ENCODE measurements at regions not wholly inside any gene's neighbourhood (a gene's known extent, or its start where the extent isn't known, plus 50 kb on each side); places are given as distances from the start of the nearest gene placed in this dataset.
"Not testable (repeated sequence)": the region's sequence is repeated elsewhere in the genome, so short reads cannot be mapped to it uniquely, and the experiment has no call there.

DNA sequence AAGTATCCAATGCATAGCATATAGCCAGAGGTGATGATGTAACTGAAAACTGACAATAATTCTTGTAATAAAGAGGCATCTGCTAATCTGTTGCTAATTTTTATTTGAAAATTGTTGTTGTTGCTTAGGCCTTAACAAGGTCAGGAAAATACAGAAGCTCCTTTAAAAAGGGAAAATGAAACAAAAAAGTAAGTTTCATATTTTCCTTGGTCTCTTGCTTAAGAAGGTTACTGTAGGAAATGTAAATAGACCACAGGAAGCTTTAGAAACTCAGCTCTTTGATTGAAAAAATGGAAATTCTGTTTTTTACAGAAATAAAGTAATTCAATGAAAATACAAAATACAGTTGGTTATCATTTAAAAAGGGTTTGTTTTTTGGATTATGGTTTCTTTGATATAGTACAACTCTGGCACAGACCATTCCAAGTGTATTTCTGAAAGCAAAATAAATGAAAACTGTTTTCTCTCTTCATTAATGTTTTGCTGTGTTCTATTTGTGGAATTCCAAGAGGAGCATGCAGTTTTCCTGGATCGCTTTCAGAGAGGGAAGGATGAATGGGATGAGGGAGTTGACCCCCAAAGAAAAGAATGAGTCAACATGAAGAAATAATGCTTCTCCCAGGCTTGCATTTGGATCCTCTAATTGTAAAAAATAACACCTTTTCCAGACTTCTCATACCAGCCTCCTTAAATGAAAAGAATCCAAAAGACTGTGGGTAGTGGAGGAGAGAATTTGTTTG, 398.0 kb upstream of the FAR2 start:
- no peaks in the 10 kb centered on the region for H3K27me3 ChIP-seq (ENCODE audit: insufficient read depth, low read length, poor library complexity)
- no peak overlapping the region for H3K27ac ChIP-seq (ENCODE audit: low read length)
- H3K79me2 ChIP-seq (ENCODE audit: insufficient read depth, low read length) = no peaks in the 10 kb centered on the region
- no peaks in the 10 kb centered on the region for H3K4me1 ChIP-seq (ENCODE audit: insufficient read depth, low read length)
- H2AFZ ChIP-seq (ENCODE audit: low read depth, low read length) = no peak overlapping the region
- H3K36me3 ChIP-seq (ENCODE audit: insufficient read depth, low read length) = no peaks in the 10 kb centered on the region
- H4K20me1 ChIP-seq (ENCODE audit: insufficient read depth, low read length) = no peaks in the 10 kb centered on the region
- no peak overlapping the region for H3K9ac ChIP-seq (ENCODE audit: low read depth, low read length)
- TF ChIP-seq, protein P1, sequence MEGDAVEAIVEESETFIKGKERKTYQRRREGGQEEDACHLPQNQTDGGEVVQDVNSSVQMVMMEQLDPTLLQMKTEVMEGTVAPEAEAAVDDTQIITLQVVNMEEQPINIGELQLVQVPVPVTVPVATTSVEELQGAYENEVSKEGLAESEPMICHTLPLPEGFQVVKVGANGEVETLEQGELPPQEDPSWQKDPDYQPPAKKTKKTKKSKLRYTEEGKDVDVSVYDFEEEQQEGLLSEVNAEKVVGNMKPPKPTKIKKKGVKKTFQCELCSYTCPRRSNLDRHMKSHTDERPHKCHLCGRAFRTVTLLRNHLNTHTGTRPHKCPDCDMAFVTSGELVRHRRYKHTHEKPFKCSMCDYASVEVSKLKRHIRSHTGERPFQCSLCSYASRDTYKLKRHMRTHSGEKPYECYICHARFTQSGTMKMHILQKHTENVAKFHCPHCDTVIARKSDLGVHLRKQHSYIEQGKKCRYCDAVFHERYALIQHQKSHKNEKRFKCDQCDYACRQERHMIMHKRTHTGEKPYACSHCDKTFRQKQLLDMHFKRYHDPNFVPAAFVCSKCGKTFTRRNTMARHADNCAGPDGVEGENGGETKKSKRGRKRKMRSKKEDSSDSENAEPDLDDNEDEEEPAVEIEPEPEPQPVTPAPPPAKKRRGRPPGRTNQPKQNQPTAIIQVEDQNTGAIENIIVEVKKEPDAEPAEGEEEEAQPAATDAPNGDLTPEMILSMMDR (IDR thresholded peaks at IDR 0.05; ENCODE audit: borderline replicate concordance, extremely low read depth, low read length, poor library complexity, severe bottlenecking) = no peak
- TF ChIP-seq EZH2 (IDR thresholded peaks at IDR 0.05; ENCODE audit: borderline replicate concordance, low read depth, low read length, severe bottlenecking) = no peak
- H3K4me2 ChIP-seq (ENCODE audit: insufficient read depth, low read length) = no peak overlapping the region
- no peaks in the 10 kb centered on the region for H3K9me3 ChIP-seq (ENCODE audit: insufficient read depth, low read length, severe bottlenecking)
- DNase-seq (no peak), ATAC-seq (ENCODE audit: insufficient read depth, low read depth) (no peak)
- no peak overlapping the region for H3K4me3 ChIP-seq (ENCODE audit: low read depth in 1 of 2, low read length in 2 of 2)

DNA sequence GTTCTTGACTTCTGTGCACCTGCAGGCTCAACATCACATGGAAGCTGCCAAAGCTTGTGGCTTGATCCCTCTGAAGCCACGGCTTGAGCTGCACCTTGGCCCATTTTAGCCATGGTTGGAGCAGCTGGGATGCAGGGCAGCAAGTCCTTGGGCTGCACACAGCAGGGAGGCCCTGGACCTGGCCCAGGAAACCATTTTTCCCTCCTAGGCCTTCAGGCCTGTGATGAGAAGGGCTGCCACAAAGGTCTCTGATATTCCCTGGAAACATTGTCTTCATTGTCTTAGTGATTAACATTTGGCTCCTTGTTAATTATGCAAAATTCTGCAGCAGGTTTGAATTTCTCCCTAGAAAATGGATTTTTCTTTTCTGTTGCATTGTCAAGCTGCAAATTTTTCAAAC, 394.1 kb upstream of the FAR2 start:
- H3K36me3 ChIP-seq (ENCODE audit: insufficient read depth, low read length) = no peaks in the 10 kb centered on the region
- H3K4me2 ChIP-seq (ENCODE audit: insufficient read depth, low read length) = no peak overlapping the region
- no peaks in the 10 kb centered on the region for H3K27me3 ChIP-seq (ENCODE audit: insufficient read depth, low read length, poor library complexity)
- no peaks in the 10 kb centered on the region for H4K20me1 ChIP-seq (ENCODE audit: insufficient read depth, low read length)
- H3K4me1 ChIP-seq (ENCODE audit: insufficient read depth, low read length) = no peaks in the 10 kb centered on the region
- H3K9ac ChIP-seq (ENCODE audit: low read depth, low read length) = no peak overlapping the region
- H3K9me3 ChIP-seq (ENCODE audit: insufficient read depth, low read length, severe bottlenecking) = no peaks in the 10 kb centered on the region
- H3K4me3 ChIP-seq (ENCODE audit: low read depth in 1 of 2, low read length in 2 of 2) = no peak overlapping the region
- no peak overlapping the region for H2AFZ ChIP-seq (ENCODE audit: low read depth, low read length)
- DNase-seq = no peak
- H3K27ac ChIP-seq (ENCODE audit: low read length) = no peak overlapping the region
- TF ChIP-seq EZH2 (IDR thresholded peaks at IDR 0.05; ENCODE audit: borderline replicate concordance, low read depth, low read length, severe bottlenecking) = no peak
- TF ChIP-seq, protein P1 (IDR thresholded peaks at IDR 0.05; ENCODE audit: borderline replicate concordance, extremely low read depth, low read length, poor library complexity, severe bottlenecking) = no peak
- no peaks in the 10 kb centered on the region for H3K79me2 ChIP-seq (ENCODE audit: insufficient read depth, low read length)
- ATAC-seq (ENCODE audit: insufficient read depth, low read depth) = no peak

DNA sequence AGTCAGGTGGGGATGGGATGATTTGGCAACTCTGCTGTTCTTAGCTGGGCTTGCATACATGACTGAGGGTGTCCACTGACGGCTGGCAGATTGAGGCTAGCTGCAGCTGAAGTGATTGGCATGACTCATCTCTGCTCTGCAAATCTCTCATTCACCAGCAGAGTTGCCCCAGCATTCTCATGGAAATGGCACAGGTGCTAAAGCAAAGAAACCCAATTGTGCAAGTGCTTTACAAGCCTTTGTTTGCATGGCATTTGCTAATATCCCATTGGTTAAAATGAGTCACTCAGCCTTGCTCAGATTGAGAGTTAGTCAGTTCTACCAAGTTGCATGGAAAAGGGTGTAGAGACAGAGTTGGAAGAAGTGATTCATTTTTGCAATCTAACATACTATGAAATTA, 389.7 kb upstream of the FAR2 start:
- Histone ChIP-seq H3K9me3 (ENCODE audit: insufficient read depth, low read length, severe bottlenecking) (no peaks in the 10 kb centered on the region), H3K36me3 (ENCODE audit: insufficient read depth, low read length) (no peaks in the 10 kb centered on the region), H3K9ac (ENCODE audit: low read depth, low read length) (no peak overlapping the region), H2AFZ (ENCODE audit: low read depth, low read length) (no peak overlapping the region), H3K4me3 (ENCODE audit: low read depth in 1 of 2, low read length in 2 of 2) (no peak overlapping the region), H3K79me2 (ENCODE audit: insufficient read depth, low read length) (no peaks in the 10 kb centered on the region), H3K4me1 (ENCODE audit: insufficient read depth, low read length) (no peaks in the 10 kb centered on the region), H3K27ac (ENCODE audit: low read length) (no peak overlapping the region), H3K4me2 (ENCODE audit: insufficient read depth, low read length) (no peak overlapping the region), H4K20me1 (ENCODE audit: insufficient read depth, low read length) (no peaks in the 10 kb centered on the region), H3K27me3 (ENCODE audit: insufficient read depth, low read length, poor library complexity) (no peaks in the 10 kb centered on the region)
- no peak for TF ChIP-seq EZH2 (IDR thresholded peaks at IDR 0.05; ENCODE audit: borderline replicate concordance, low read depth, low read length, severe bottlenecking)
- TF ChIP-seq, protein P1 (IDR thresholded peaks at IDR 0.05; ENCODE audit: borderline replicate concordance, extremely low read depth, low read length, poor library complexity, severe bottlenecking) = no peak
- ATAC-seq (ENCODE audit: insufficient read depth, low read depth) (no peak), DNase-seq (no peak)

DNA sequence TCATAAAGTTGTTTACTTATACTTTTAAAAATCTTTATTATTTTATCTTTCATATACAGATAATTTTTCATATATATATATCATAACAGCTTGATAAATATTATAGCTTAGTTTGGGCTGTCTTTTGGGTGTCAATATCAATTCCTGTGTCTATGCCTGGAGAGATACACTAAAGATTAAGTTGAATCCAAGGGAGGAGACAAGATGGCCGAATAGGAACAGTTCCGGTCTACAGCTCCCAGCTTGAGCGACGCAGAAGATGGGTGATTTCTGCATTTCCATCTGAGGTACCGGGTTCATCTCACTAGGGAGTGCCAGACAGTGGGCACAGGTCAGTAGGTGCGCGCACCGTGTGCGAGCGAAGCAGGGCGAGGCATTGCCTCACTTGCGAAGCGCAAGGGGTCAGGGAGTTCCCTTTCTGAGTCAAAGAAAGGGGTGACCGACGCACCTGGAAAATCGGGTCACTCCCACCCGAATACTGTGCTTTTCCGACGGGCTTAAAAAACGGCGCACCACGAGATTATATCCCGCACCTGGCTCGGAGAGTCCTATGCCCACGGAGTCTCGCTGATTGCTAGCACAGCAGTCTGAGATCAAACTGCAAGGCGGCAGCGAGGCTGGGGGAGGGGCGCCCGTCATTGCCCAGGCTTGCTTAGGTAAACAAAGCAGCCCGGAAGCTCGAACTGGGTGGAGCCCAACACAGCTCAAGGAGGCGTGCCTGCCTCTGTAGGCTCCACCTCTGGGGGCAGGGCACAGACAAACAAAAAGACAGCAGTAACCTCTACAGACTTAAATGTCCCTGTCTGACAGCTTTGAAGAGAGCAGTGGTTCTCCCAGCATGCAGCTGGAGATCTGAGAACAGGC, 388.8 kb upstream of the FAR2 start:
- H3K4me1 ChIP-seq (ENCODE audit: insufficient read depth, low read length); ATAC-seq (ENCODE audit: insufficient read depth, low read depth); H3K4me3 ChIP-seq (ENCODE audit: low read depth in 1 of 2, low read length in 2 of 2); H3K4me2 ChIP-seq (ENCODE audit: insufficient read depth, low read length); H4K20me1 ChIP-seq (ENCODE audit: insufficient read depth, low read length); H3K9ac ChIP-seq (ENCODE audit: low read depth, low read length); H3K79me2 ChIP-seq (ENCODE audit: insufficient read depth, low read length); H3K27me3 ChIP-seq (ENCODE audit: insufficient read depth, low read length, poor library complexity); H3K9me3 ChIP-seq (ENCODE audit: insufficient read depth, low read length, severe bottlenecking); DNase-seq; H3K36me3 ChIP-seq (ENCODE audit: insufficient read depth, low read length); H3K27ac ChIP-seq (ENCODE audit: low read length); H2AFZ ChIP-seq (ENCODE audit: low read depth, low read length): not testable (repeated sequence)

DNA sequence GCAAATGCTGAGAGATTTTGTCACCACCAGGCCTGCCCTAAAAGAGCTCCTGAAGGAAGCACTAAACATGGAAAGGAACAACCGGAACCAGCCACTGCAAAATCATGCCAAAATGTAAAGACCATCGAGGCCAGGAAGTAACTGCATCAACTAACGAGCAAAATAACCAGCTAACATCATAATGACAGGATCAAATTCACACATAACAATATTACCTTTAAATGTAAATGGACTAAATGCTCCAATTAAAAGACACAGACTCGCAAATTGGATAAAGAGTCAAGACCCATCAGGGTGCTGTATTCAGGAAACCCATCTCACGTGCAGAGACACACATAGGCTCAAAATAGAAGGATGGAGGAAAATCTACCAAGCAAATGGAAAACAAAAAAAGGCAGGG, 387.2 kb upstream of the FAR2 start:
- not testable (repeated sequence) for DNase-seq; H3K27ac ChIP-seq (ENCODE audit: low read length); H3K36me3 ChIP-seq (ENCODE audit: insufficient read depth, low read length); H4K20me1 ChIP-seq (ENCODE audit: insufficient read depth, low read length); H3K27me3 ChIP-seq (ENCODE audit: insufficient read depth, low read length, poor library complexity); H3K9me3 ChIP-seq (ENCODE audit: insufficient read depth, low read length, severe bottlenecking); H2AFZ ChIP-seq (ENCODE audit: low read depth, low read length); H3K4me3 ChIP-seq (ENCODE audit: low read depth in 1 of 2, low read length in 2 of 2); ATAC-seq (ENCODE audit: insufficient read depth, low read depth); H3K9ac ChIP-seq (ENCODE audit: low read depth, low read length); H3K4me1 ChIP-seq (ENCODE audit: insufficient read depth, low read length); H3K4me2 ChIP-seq (ENCODE audit: insufficient read depth, low read length); H3K79me2 ChIP-seq (ENCODE audit: insufficient read depth, low read length)
